Epithelial cell of esophagus (primary cell): ENCODE measurements at regions not wholly inside any gene's neighbourhood (a gene's known extent, or its start where the extent isn't known, plus 50 kb on each side); places are given as distances from the start of the nearest gene placed in this dataset.

Experiments
- DNase-seq: peaks from one replicate; pipeline ENCODE4 v3.0.0; 2010; ENCODE audit warnings: low read depth
- H3K4me3 ChIP-seq: 2 replicates; pipeline ENCODE4 v1.5.1; 2011; ENCODE audit warnings: mild to moderate bottlenecking, low read length, control low read depth
- CTCF ChIP-seq: IDR thresholded peaks from 2 replicates; pipeline ENCODE4 v1.5.1; 2011; ENCODE audit warnings: low read depth, mild to moderate bottlenecking, low read length, control low read depth, inconsistent platforms; ENCODE audit not compliant: insufficient read depth; ENCODE audit errors: missing control alignments

GRCh38 chr12:60863421-60863820 is 1267.6 kb downstream of the SLC16A7 start:
- TF ChIP-seq CTCF: no peak
- H3K4me3 ChIP-seq: no peak overlapping the region
- peak; percentile 93 for DNase-seq

GRCh38 chr12:60872219-60872618 is 1276.4 kb downstream of the SLC16A7 start:
- DNase-seq: no peak
- no peak overlapping the region for H3K4me3 ChIP-seq
- no peak for TF ChIP-seq CTCF

DNA sequence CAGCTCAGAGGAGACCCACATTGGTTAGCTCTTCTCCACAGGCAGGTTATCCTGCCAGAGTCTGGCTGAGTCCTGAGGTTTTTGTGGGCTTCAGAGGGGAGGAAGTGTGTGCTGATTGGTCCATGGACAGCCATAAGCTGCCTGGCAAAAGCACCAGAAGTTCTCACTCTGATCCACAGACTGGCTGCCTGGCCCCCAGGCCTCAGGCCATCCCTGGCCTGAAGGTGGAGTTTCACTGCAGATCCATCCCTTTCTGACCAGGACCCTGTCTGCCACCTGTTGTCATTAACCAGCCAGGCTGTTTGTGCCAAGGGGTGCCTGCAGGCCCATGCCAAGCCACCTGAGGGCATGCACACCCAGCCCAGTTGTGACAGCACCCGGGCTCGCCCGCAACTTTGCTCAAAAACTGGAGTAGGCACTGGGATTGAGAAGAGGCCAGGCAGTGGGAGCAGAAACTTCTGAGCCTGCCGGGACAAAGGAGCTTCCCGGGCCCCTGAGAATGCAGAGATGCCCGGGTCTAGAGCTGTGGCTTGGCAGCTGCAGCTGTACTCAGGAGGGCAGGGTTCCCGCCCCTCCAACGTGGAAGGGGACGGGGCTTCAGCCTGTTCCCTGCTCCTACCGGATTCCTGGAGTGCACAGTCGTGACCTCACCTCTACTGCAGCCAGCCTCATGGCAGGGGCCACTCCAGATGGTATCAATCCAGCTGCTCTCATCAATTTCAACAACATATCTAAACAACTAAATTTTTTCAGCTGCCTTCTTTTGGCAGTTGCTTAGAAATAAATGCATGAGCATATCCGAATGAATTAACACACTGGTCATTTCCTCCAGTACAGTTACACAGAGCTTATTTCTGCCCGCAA is 1277.3 kb downstream of the SLC16A7 start:
- TF ChIP-seq CTCF: no peak
- no peak for DNase-seq
- no peak overlapping the region for H3K4me3 ChIP-seq

- no peak for TF ChIP-seq CTCF
- H3K4me3 ChIP-seq: no peak overlapping the region
- no peak for DNase-seq
Measured at GRCh38 chr12:60874091-60874490, 1278.3 kb downstream of the SLC16A7 start.

- DNase-seq: peak; percentile 93
- H3K4me3 ChIP-seq: no peak overlapping the region
- TF ChIP-seq CTCF: no peak
Measured at GRCh38 chr12:60920841-60921495, 1325.1 kb downstream of the SLC16A7 start.

DNA sequence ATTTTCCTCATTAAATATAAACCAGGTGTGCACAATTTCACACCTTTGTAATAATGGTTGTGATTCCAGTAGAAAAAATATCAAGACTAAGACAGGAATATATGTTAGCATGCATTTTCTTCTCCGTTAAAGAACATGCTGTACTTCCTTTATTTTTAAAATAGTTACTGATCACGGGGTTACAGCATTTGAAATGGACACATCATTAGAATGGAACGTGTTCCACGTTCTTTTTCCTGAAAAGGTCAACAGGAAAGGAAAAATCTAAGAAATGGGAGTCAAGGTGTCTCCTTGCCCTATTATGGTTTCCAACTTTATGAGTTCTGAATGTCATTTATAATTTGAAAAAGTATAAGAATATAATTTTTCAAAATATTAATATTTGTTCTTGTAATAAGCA is 1325.7 kb downstream of the SLC16A7 start:
- DNase-seq: peak; percentile 2

More for the DNA sequence above, 1325.7 kb downstream of the SLC16A7 start:
- H3K4me3 ChIP-seq: no peak overlapping the region
- TF ChIP-seq CTCF: no peak
